Mesenchymal stem cell (in vitro differentiated cells and primary cell): ENCODE measurements at regions not wholly inside any gene's neighbourhood (a gene's known extent, or its start where the extent isn't known, plus 50 kb on each side); places are given as distances from the start of the nearest gene placed in this dataset.

ENCODE experiments used
- DNase-seq: peaks from one replicate; pipeline ENCODE4 v3.0.0-alpha.2; 2013
- H2AFZ ChIP-seq: one replicate; pipeline ENCODE4 v1.6.1; 2013; ENCODE audit warnings: low read depth, mild to moderate bottlenecking, control low read depth, inconsistent platforms, low read length, moderate library complexity
- H2AK5ac ChIP-seq: 2 replicates; pipeline ENCODE4 v1.6.1; 2013; ENCODE audit warnings: low read length, moderate library complexity, mild to moderate bottlenecking, inconsistent platforms; ENCODE audit not compliant: severe bottlenecking
- H2BK120ac ChIP-seq: one replicate; pipeline ENCODE4 v1.6.1; 2013; ENCODE audit warnings: low read depth, mild to moderate bottlenecking, inconsistent platforms, low read length, moderate library complexity
- H2BK12ac ChIP-seq, 2 experiments: one replicate each; pipeline ENCODE4 v1.6.1; 2013; ENCODE audit warnings: inconsistent platforms in 2 of 2, low read length in 2 of 2, mild to moderate bottlenecking in 2 of 2, moderate library complexity in 2 of 2, control low read depth in 1 of 2
- H2BK15ac ChIP-seq: one replicate; pipeline ENCODE4 v1.6.1; 2013; ENCODE audit warnings: mild to moderate bottlenecking, low read depth, inconsistent platforms; ENCODE audit not compliant: poor library complexity, severe bottlenecking
- H2BK5ac ChIP-seq: 2 replicates; pipeline ENCODE4 v1.6.1; 2013; ENCODE audit warnings: low read depth, mild to moderate bottlenecking, low read length, control low read depth, inconsistent platforms; ENCODE audit not compliant: poor library complexity, severe bottlenecking
- H3K14ac ChIP-seq, 2 experiments: one replicate each; pipeline ENCODE4 v1.6.1; 2013; ENCODE audit warnings: inconsistent platforms in 2 of 2, low read length in 2 of 2, control low read depth in 1 of 2, mild to moderate bottlenecking in 1 of 2, moderate library complexity in 1 of 2
- H3K18ac ChIP-seq, 2 experiments: one replicate each; pipeline ENCODE4 v1.6.1; 2013; ENCODE audit warnings: inconsistent platforms in 2 of 2, low read length in 2 of 2, control low read depth in 1 of 2, low read depth in 1 of 2, mild to moderate bottlenecking in 1 of 2
- H3K23ac ChIP-seq, 2 experiments: one replicate each; pipeline ENCODE4 v1.6.1; 2013; ENCODE audit warnings: inconsistent platforms in 2 of 2, low read length in 2 of 2, mild to moderate bottlenecking in 2 of 2, moderate library complexity in 2 of 2, control low read depth in 1 of 2
- H3K27ac ChIP-seq: 2 replicates; pipeline ENCODE4 v1.5.1; 2013; ENCODE audit warnings: mild to moderate bottlenecking, moderate library complexity, low read length, control low read depth, inconsistent platforms; ENCODE audit not compliant: poor library complexity, severe bottlenecking
- H3K27me3 ChIP-seq, 2 experiments: 2 replicates each; pipeline versions ENCODE4 v1.6.1 to v1.7.0; 2013; ENCODE audit warnings: low read length in 2 of 2, mild to moderate bottlenecking in 2 of 2, moderate library complexity in 2 of 2, control low read depth in 1 of 2, inconsistent platforms in 1 of 2; ENCODE audit not compliant: control insufficient read depth in 1 of 2, insufficient read depth in 1 of 2
- H3K36me3 ChIP-seq, 2 experiments: 2 replicates each; pipeline versions ENCODE4 v1.6.1 to v1.7.0; 2013; ENCODE audit warnings: low read length in 2 of 2, control low read depth in 1 of 2, inconsistent platforms in 1 of 2, low read depth in 1 of 2, mild to moderate bottlenecking in 1 of 2; ENCODE audit not compliant: insufficient read depth in 2 of 2, control insufficient read depth in 1 of 2
- H3K4ac ChIP-seq, 2 experiments: one replicate each; pipeline ENCODE4 v1.6.1; 2013; ENCODE audit warnings: inconsistent platforms in 2 of 2, low read length in 2 of 2, mild to moderate bottlenecking in 2 of 2, moderate library complexity in 2 of 2, control low read depth in 1 of 2, low read depth in 1 of 2
- H3K4me1 ChIP-seq: 2 replicates; pipeline ENCODE4 v1.6.1; 2013; ENCODE audit warnings: low read depth, low read length, control low read depth; ENCODE audit not compliant: control insufficient read depth, insufficient read depth
- H3K4me2 ChIP-seq: 2 replicates; pipeline ENCODE4 v1.6.1; 2013; ENCODE audit warnings: low read length, mild to moderate bottlenecking, inconsistent platforms; ENCODE audit not compliant: poor library complexity, severe bottlenecking
- H3K4me3 ChIP-seq, 2 experiments: 2 replicates each; pipeline versions ENCODE4 v1.5.1 to v1.7.0; 2013; ENCODE audit warnings: low read length in 2 of 2, mild to moderate bottlenecking in 2 of 2, control low read depth in 1 of 2, low read depth in 1 of 2; ENCODE audit not compliant: insufficient read depth in 1 of 2
- H3K79me1 ChIP-seq: replicated peaks from 2 replicates; pipeline ENCODE4 v1.6.1; 2013; ENCODE audit warnings: mild to moderate bottlenecking, control low read depth, low read length, inconsistent platforms; ENCODE audit not compliant: poor library complexity, severe bottlenecking
- H3K9ac ChIP-seq: 2 replicates; pipeline ENCODE4 v1.7.0; 2013; ENCODE audit warnings: mild to moderate bottlenecking, low read length, moderate library complexity
- H3K9me3 ChIP-seq: 2 replicates; pipeline ENCODE4 v1.7.0; 2013; ENCODE audit warnings: mild to moderate bottlenecking, low read length; ENCODE audit not compliant: control insufficient read depth
- H4K8ac ChIP-seq: one replicate; pipeline ENCODE4 v1.6.1; 2013; ENCODE audit warnings: inconsistent platforms, mild to moderate bottlenecking, low read length, moderate library complexity
- H4K91ac ChIP-seq: one replicate; pipeline ENCODE4 v1.6.1; 2013; ENCODE audit warnings: mild to moderate bottlenecking, low read length, inconsistent platforms
- WGBS: methylation state at CpG from one replicate; pipeline ENCODE4 v1.1.7; 2013; ENCODE audit warnings: mixed read lengths; 5-methylcytosine and 5-hydroxymethylcytosine counted together

GRCh38 chr13:84393981-84394625 is 511.8 kb upstream of the SLITRK1 start:
- DNase-seq: no peak
- Histone ChIP-seq H3K14ac (no peak overlapping the region), H2AFZ (no peak overlapping the region), H3K36me3 (no peaks in the 10 kb centered on the region), H3K18ac (no peak overlapping the region), H3K9me3 (peaks cover 30% of the 10 kb centered on the region), H3K79me1 (no peaks in the 10 kb centered on the region), H4K91ac (no peak overlapping the region), H3K27ac (no peak overlapping the region), H2AK5ac (no peak overlapping the region), H2BK5ac (no peak overlapping the region), H3K23ac (no peak overlapping the region), H4K8ac (no peak overlapping the region), H2BK120ac (no peak overlapping the region), H2BK12ac (no peak overlapping the region), H3K4me3 (no peak overlapping the region), H2BK15ac (no peak overlapping the region), H3K4ac (no peak overlapping the region), H3K4me1 (no peaks in the 10 kb centered on the region), H3K4me2 (no peak overlapping the region), H3K9ac (no peak overlapping the region), H3K27me3 (no peaks in the 10 kb centered on the region)
- 53% methylated on average over 3 of the region's 4 CpGs for WGBS

GRCh38 chr13:84380866-84381265 is 498.6 kb upstream of the SLITRK1 start:
- H3K14ac ChIP-seq: no peak overlapping the region
- no peak overlapping the region for H2AK5ac ChIP-seq
- H2BK12ac ChIP-seq: no peak overlapping the region
- H3K36me3 ChIP-seq: no peaks in the 10 kb centered on the region
- no peak overlapping the region for H4K8ac ChIP-seq
- no peaks in the 10 kb centered on the region for H3K27me3 ChIP-seq
- H3K18ac ChIP-seq: no peak overlapping the region
- H2AFZ ChIP-seq: no peak overlapping the region
- WGBS: 69% methylated on average over 3 of the region's 3 CpGs
- no peak overlapping the region for H2BK5ac ChIP-seq
- H3K79me1 ChIP-seq: no peaks in the 10 kb centered on the region
- H3K4ac ChIP-seq: no peak overlapping the region
- H3K27ac ChIP-seq: no peak overlapping the region
- H4K91ac ChIP-seq: no peak overlapping the region
- no peak for DNase-seq
- peaks cover 6% of the 10 kb centered on the region for H3K9me3 ChIP-seq
- H3K4me3 ChIP-seq: no peak overlapping the region
- no peak overlapping the region for H2BK15ac ChIP-seq
- no peak overlapping the region for H3K9ac ChIP-seq
- no peak overlapping the region for H3K4me2 ChIP-seq
- no peaks in the 10 kb centered on the region for H3K4me1 ChIP-seq
- H2BK120ac ChIP-seq: no peak overlapping the region
- H3K23ac ChIP-seq: no peak overlapping the region

- Histone ChIP-seq H4K91ac (no peak overlapping the region), H3K79me1 (no peaks in the 10 kb centered on the region), H2AFZ (no peak overlapping the region), H2BK15ac (no peak overlapping the region), H2BK120ac (no peak overlapping the region), H3K23ac (no peak overlapping the region), H3K4me2 (no peak overlapping the region), H3K4ac (no peak overlapping the region), H3K9me3 (no peaks in the 10 kb centered on the region), H3K27ac (no peak overlapping the region), H3K9ac (no peak overlapping the region), H3K14ac (no peak overlapping the region), H2BK12ac (no peak overlapping the region), H3K4me1 (no peaks in the 10 kb centered on the region), H3K36me3 (no peaks in the 10 kb centered on the region), H2BK5ac (no peak overlapping the region), H3K18ac (no peak overlapping the region), H2AK5ac (no peak overlapping the region), H4K8ac (no peak overlapping the region), H3K27me3 (no peaks in the 10 kb centered on the region), H3K4me3 (no peak overlapping the region)
- no peak for DNase-seq
Measured at GRCh38 chr13:84377106-84377505, 494.8 kb upstream of the SLITRK1 start.

GRCh38 chr13:84366506-84366905 is 484.2 kb upstream of the SLITRK1 start:
- Histone ChIP-seq H3K4ac (no peak overlapping the region), H2AFZ (no peak overlapping the region), H2BK12ac (no peak overlapping the region), H3K14ac (no peak overlapping the region), H4K8ac (no peak overlapping the region), H2AK5ac (no peak overlapping the region), H3K9me3 (peaks cover 3% of the 10 kb centered on the region), H3K23ac (no peak overlapping the region), H3K27me3 (no peaks in the 10 kb centered on the region), H3K27ac (no peak overlapping the region), H2BK5ac (no peak overlapping the region), H4K91ac (no peak overlapping the region), H2BK120ac (no peak overlapping the region), H3K4me1 (no peaks in the 10 kb centered on the region), H3K36me3 (no peaks in the 10 kb centered on the region), H3K9ac (no peak overlapping the region), H3K18ac (no peak overlapping the region), H3K79me1 (no peaks in the 10 kb centered on the region), H3K4me3 (no peak overlapping the region), H3K4me2 (no peak overlapping the region), H2BK15ac (no peak overlapping the region)
- DNase-seq: no peak
- WGBS: 78% methylated on average over 1 of the region's 2 CpGs
